ENCODE measurements at regions not wholly inside any gene's neighbourhood (a gene's known extent, or its start where the extent isn't known, plus 50 kb on each side); places are given as distances from the start of the nearest gene placed in this dataset.

DNA sequence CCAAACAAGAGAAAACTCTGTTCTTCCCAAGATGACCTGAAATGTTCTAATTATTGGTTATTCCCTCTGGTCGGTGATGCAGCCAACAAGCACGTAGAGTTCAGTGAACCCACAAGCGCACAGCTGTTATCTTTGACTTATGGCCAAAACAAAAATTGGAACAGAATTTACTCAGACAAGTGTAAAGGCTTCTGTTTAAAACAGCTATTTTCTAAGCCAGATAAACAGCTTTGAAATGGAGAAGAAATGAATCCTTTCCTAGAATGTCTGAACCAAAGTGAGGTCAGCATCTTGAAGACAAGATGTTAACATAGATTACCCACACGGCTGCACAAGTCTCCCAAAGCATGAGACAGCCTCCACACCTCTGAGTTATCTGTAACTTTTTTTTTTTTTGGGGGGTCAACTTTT lies 669.2 kb downstream of the DIAPH3 start:
- TF ChIP-seq, protein P1, sequence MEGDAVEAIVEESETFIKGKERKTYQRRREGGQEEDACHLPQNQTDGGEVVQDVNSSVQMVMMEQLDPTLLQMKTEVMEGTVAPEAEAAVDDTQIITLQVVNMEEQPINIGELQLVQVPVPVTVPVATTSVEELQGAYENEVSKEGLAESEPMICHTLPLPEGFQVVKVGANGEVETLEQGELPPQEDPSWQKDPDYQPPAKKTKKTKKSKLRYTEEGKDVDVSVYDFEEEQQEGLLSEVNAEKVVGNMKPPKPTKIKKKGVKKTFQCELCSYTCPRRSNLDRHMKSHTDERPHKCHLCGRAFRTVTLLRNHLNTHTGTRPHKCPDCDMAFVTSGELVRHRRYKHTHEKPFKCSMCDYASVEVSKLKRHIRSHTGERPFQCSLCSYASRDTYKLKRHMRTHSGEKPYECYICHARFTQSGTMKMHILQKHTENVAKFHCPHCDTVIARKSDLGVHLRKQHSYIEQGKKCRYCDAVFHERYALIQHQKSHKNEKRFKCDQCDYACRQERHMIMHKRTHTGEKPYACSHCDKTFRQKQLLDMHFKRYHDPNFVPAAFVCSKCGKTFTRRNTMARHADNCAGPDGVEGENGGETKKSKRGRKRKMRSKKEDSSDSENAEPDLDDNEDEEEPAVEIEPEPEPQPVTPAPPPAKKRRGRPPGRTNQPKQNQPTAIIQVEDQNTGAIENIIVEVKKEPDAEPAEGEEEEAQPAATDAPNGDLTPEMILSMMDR (IDR thresholded peaks at IDR 0.05): no peak
- no peak for TF ChIP-seq POLR2A (IDR thresholded peaks at IDR 0.05)

Data from prostate gland (tissue), 2 donors.